ENCODE measurements at regions not wholly inside any gene's neighbourhood (a gene's known extent, or its start where the extent isn't known, plus 50 kb on each side); places are given as distances from the start of the nearest gene placed in this dataset.

GRCh38 chr12:46468160-46468559 is 95.6 kb upstream of the SLC38A2 start:
- no peak for DNase-seq (ENCODE audit: low read depth)

DNA sequence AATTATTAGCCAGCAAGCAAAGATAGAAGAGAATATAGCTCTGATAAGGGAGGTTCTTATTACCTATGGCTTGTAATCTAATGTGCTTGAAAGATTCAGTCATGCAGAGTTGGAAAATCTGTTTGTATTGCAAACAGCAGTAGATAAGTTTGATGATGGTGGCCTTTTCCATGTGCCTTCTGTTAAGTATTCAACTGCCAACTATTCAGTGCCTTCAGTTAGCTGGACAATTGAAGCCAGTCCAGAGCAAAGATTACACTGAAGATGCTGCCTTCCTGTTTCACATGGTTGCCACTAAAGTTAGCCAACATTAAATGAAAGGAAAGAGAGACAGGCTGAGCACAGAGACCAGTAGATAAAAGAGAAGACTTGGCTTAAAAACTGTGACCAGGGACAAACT is 92.7 kb upstream of the SLC38A2 start:
- DNase-seq (ENCODE audit: low read depth), result no peak

DNA sequence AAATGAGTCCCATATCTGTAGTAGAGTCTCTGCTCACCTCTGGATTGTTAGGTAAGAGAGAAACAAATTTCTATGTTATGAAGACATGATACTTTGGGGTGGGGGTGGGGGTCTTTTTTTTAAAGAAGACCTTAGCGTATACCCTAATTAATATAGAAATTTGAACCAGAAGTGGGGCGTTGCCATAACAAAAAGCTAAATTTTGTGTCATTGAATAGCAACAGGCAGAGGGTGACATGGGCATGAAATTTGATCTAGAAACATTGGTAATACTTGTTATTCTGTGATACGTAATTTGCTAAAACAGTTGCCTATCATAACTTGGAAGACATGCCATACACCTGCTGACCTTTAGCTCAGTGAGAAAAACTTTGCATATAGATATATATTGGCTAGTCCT is 92.3 kb upstream of the SLC38A2 start:
- no peak for DNase-seq (ENCODE audit: low read depth)

DNA sequence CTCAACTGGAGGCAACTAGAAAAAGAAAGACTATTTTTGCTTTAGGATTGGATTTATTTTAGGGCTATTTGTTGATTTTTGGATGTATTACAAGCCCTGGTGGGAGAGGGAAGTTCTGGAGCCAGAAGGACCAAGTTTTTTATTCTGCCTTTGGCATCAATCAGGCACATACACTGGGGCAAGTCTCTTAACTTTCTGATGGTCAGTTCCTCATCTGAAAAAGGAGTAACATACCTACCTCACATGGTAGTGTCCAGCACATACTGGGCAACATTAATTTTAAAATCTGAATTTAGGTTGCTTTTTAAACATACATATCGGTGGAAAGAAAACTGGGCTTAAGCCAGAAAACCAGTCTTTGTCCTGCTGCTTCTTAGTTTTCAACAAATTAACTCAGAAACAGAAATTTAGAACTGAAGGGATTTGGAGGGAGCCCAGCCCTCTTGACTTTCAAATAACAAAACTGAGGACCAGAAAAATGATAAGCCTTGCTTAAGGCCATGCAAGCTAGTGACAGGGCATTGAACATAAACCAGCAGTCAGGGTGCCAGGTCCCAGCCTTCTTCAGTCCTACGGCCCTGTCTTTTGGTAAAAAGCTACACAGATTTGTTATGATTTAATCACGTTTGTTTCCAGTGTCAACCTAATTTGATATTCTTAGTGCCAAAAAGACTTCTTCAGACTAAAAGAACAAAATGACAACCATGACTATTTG is 90.2 kb upstream of the SLC38A2 start:
- no peak for DNase-seq (ENCODE audit: low read depth)

- DNase-seq (ENCODE audit: low read depth), result no peak
Observed at GRCh38 chr12:46461907-46462640, 89.5 kb upstream of the SLC38A2 start.

DNA sequence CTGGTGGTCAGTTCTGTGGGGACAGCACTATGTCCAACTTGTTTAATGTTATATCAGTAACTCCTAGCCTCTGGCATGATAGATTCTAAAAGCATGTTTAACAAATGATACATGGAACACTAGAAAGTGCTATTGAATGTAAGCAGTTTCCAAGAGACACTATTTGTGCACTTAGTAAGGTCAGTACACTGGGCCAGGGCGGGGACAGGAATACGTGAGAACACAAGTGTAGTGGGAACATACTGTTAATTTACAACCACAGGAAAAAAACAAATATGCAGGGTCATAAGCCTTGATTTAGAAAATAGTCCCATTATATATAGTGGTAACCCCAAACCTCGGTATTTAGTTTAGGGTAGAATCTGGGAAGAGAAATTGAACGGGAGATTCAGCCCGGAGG is 88.9 kb upstream of the SLC38A2 start:
- DNase-seq (ENCODE audit: low read depth), result no peak

DNA sequence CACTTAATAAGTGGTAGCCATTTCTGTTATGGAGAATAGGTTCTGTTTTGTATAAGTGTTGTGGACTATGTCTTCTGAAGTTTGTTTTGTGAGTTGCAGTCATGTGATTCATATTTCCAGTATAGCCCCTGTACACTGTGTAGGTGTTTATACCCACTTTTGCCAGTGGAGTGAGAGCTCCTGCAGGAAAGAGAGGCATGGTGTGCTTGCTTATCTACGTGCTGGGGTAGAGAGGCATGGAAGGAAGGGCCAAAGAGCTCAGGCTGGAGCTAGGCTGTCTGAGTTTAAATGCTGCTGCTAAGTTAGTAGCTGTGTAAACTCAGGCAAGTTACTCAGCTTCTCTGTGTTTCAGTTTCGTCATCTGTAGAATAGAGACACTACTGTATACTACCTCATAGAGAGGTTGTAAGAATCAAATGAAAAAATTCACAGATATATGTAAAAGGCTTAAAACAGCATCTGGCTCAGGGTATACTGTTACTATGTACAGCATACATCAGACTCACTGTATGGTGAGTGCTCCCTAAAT is 88.2 kb upstream of the SLC38A2 start:
- DNase-seq (ENCODE audit: low read depth), result no peak

GRCh38 chr12:46459861-46460545 is 87.4 kb upstream of the SLC38A2 start:
- DNase-seq (ENCODE audit: low read depth), result no peak

GRCh38 chr12:46459111-46459510 is 86.5 kb upstream of the SLC38A2 start:
- DNase-seq (ENCODE audit: low read depth), result no peak

GRCh38 chr12:46458500-46459102 is 86.0 kb upstream of the SLC38A2 start:
- DNase-seq (ENCODE audit: low read depth), result no peak

GRCh38 chr12:46457958-46458357 is 85.4 kb upstream of the SLC38A2 start:
- DNase-seq (ENCODE audit: low read depth), result no peak

GRCh38 chr12:46456356-46457334 is 84.1 kb upstream of the SLC38A2 start:
- no peak for DNase-seq (ENCODE audit: low read depth)

DNA sequence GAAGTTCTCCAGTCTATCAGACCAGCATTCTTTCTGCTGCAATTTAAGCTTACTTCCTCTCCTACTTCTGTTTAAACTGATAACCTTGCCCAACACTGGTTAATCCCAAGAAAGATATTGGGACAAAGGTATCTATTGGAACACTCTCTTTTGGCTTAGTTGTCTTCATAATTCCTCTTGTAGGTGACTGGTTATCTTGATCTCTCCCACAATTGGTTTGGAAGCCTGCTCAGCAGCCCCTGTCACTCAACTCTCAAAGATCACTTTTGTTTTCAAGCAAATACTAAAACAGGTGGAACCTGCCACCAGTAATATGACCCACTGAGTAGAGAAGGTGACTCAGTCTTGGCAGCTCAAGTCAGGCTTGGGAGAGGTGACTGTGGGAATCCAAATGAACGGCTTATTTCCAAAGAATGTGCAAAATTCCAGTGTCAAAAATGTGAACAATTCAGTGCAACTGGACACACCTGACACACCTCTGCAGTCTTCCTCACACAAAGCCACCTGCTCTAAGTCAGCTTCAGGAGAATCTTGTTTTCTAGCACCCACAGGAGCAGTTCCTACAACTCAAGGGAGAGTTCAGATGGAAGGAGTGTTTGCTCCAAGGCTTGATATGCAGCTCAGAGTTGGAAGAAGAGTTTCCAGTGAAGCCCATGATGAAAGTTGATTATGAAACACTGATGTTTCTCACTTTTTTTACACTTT is 83.2 kb upstream of the SLC38A2 start:
- DNase-seq (ENCODE audit: low read depth), result no peak

- no peak for DNase-seq (ENCODE audit: low read depth)
Observed at GRCh38 chr12:46454981-46455380, 82.4 kb upstream of the SLC38A2 start.

- no peak for DNase-seq (ENCODE audit: low read depth)
Observed at GRCh38 chr12:46453428-46453827, 80.9 kb upstream of the SLC38A2 start.

GRCh38 chr12:46452776-46453175 is 80.2 kb upstream of the SLC38A2 start:
- DNase-seq (ENCODE audit: low read depth), result no peak

DNA sequence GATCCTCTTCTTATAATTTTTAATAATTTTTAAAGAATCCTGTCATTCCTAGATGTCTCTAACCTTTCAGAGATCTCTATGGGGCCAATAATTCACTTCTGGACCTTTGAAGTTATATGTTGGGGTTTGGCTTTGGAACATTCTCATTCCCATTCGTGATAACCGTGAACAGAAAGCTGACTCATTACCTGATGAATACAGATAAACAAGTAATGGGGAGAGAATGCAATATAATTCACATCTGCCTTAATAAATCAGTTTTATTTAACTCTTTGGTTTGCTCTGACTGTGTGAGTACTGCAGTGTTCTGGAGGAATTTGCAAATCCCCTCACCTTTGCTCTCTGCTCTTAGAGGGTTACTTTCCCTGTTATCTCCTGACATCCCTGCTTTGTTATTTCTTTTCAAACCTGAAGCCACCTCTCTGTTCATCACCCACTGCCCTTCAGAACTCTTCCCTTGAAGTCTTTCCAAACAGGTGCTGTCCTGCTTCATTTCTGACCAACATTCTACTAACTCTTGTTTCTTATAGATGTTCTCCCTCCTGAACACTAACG is 79.6 kb upstream of the SLC38A2 start:
- DNase-seq (ENCODE audit: low read depth), result no peak

DNA sequence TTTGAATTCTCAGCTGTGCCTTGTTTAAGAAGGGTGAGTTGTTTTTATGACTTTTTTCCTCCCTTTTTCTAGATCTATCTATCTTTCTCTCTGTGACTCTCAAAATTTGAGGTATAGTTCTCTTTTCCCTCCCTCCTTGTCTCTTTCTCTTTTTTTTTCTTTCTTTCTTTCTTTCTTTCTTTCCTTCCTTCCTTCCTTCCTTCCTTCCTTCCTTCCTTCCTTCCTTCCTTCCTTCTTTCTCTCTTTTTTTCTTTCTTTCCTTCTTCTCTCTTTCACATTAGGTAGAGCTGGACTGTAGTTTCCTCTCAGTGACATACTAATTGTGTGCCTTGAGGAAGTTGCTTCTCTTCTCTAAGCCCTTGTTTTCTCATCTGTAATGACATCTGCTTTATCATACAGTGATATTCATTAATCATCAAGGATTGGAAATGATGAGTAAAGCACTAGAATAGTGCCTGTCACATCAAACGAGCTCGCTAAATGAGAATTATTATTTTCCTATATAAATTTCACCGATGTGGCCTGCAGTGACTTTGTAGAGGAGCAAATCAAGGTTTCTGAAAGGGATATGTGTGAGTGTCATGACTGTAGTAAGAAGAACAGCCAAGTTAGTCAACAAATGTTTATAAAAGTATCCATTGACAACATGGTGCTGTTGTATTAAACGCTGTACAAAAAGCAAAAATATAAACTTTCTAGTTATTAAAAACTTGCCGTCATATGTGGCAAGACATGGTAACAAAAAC is 78.9 kb upstream of the SLC38A2 start:
- no peak for DNase-seq (ENCODE audit: low read depth)

DNA sequence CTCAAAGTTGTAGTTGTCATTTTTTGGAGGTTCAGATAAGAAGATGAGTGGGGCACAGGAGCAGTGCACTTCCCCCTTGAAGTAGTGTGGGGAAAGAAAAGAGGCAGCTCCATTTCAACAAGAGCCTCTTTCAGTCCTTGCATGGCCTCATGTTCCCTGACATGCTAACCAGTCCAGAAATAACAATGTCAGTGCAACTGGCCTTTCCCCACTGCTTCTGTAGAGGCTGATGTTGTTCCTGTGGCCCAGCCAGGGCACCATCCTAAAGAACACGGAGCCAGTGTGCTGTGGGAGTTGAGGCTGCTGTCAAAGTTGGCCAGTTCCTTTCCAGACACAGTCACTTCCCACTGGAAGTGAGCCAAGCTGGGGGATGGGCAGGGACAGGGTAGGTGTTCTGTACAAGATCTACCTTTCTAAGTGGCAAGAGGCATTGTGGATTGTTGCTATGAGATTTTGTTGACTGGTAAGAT is 77.7 kb upstream of the SLC38A2 start:
- no peak for DNase-seq (ENCODE audit: low read depth)

Data from T-helper 22 cell (primary cell).